Activated naive CD4-positive, alpha-beta T cell treated with anti-CD3 and anti-CD28 coated beads, Interleukin-2, amount 10 ng/mL, durations not matched to agents 7 days and 5 days (primary cell): ENCODE measurements at regions not wholly inside any gene's neighbourhood (a gene's known extent, or its start where the extent isn't known, plus 50 kb on each side); places are given as distances from the start of the nearest gene placed in this dataset.
"Not testable (repeated sequence)": the region's sequence is repeated elsewhere in the genome, so short reads cannot be mapped to it uniquely, and the experiment has no call there.

Experiments
- CTCF ChIA-PET: fragments of 350-600 bp; sonication (Branson Sonifier 250); formaldehyde crosslinking; loops from one replicate; lab custom pipeline; 2021; ENCODE audit warnings: antibody characterized with exemption; lab: Charles Lee
- DNase-seq: peaks from one replicate; pipeline ENCODE4 v3.0.0-alpha.2; 2020
- H3K27ac Mint-ChIP-seq: one replicate; pipeline ENCODE4 v1.8.0; 2021; ENCODE audit warnings: mild to moderate bottlenecking, moderate library complexity, mixed read lengths
- H3K27me3 Mint-ChIP-seq: one replicate; pipeline ENCODE4 v1.8.0; 2021; ENCODE audit warnings: mild to moderate bottlenecking, mixed read lengths
- H3K36me3 Mint-ChIP-seq: one replicate; pipeline ENCODE4 v1.8.0; 2021; ENCODE audit warnings: mixed read lengths
- H3K4me1 Mint-ChIP-seq: one replicate; pipeline ENCODE4 v1.8.0; 2021; ENCODE audit warnings: mixed read lengths
- H3K4me3 Mint-ChIP-seq: one replicate; pipeline ENCODE4 v1.8.0; 2021; ENCODE audit warnings: mild to moderate bottlenecking, moderate library complexity, mixed read lengths
- H3K9me3 Mint-ChIP-seq: one replicate; pipeline ENCODE4 v1.8.0; 2021; ENCODE audit warnings: mixed read lengths

DNA sequence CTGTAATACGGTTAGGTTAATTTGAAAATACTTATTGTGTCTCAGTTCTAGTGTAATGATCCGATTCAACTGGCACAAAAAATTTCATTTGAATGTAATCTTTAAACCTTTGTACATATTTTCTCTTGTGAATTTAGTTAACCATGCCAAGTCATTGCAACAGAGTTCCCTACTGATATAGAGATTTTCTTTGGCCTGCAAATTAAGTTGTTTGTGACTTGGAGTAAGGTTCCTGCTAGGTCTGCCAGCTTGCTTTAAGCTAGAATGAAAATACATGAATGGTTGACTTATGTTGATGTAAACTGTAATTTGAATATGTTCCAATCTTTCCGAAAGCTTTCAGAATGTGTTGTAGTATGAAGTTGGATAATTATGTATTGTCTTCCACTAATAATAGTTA, 1004.1 kb upstream of the EDIL3 start:
- no peaks in the 10 kb centered on the region for H3K27me3 Mint-ChIP-seq
- H3K4me3 Mint-ChIP-seq: no peak overlapping the region
- no peaks in the 10 kb centered on the region for H3K36me3 Mint-ChIP-seq
- no peak overlapping the region for H3K27ac Mint-ChIP-seq
- no peak for DNase-seq
- CTCF ChIA-PET: no interaction called here
- H3K4me1 Mint-ChIP-seq: no peaks in the 10 kb centered on the region
- H3K9me3 Mint-ChIP-seq: peaks cover 2% of the 10 kb centered on the region

DNA sequence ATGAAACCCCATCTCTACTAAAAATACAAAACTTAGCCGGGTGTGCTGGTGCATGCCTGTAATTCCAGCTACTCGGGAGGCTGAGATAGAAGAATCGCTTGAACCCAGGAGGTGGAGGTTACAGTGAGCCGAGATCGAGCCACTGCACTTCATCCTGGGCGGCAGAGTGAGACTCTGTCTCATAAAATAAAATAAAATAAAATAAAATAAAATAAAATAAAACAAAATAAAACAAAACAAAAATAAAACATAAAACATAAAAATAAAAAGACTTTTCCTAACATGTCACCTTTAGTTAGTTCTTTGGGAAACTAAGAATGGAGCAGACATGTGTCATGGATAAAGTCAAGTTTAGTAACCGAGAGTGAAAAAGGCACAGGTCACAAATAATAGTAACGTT, 1007.6 kb upstream of the EDIL3 start:
- H3K4me1 Mint-ChIP-seq, H3K27ac Mint-ChIP-seq, CTCF ChIA-PET: not testable (repeated sequence)

DNA sequence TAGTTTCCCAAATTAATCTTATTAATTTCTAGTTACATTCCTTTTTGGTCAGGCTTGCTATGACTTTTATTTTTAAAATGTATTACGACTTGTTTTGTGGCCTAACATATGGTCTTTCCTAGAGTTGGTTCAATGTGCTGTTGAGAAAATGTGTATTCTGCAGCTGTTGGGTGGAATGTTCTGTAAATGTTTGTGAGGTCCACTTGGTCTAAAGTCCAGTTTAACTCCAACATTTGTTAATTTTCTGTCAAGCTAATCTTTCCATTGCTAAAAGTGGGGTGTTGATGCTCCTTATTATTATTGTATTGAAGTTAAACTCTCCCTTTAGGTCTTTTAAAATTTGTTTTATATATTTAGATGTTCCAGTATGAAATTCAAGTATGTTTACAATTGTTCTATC, 1010.8 kb upstream of the EDIL3 start:
- no peaks in the 10 kb centered on the region for H3K4me1 Mint-ChIP-seq
- no peaks in the 10 kb centered on the region for H3K27me3 Mint-ChIP-seq
- H3K4me3 Mint-ChIP-seq: no peak overlapping the region
- no peak for DNase-seq
- H3K27ac Mint-ChIP-seq: no peak overlapping the region
- CTCF ChIA-PET: no interaction called here
- no peaks in the 10 kb centered on the region for H3K36me3 Mint-ChIP-seq
- no peaks in the 10 kb centered on the region for H3K9me3 Mint-ChIP-seq

More for the DNA sequence above, 1007.6 kb upstream of the EDIL3 start:
- H3K9me3 Mint-ChIP-seq, H3K27me3 Mint-ChIP-seq, DNase-seq, H3K36me3 Mint-ChIP-seq, H3K4me3 Mint-ChIP-seq: not testable (repeated sequence)

DNA sequence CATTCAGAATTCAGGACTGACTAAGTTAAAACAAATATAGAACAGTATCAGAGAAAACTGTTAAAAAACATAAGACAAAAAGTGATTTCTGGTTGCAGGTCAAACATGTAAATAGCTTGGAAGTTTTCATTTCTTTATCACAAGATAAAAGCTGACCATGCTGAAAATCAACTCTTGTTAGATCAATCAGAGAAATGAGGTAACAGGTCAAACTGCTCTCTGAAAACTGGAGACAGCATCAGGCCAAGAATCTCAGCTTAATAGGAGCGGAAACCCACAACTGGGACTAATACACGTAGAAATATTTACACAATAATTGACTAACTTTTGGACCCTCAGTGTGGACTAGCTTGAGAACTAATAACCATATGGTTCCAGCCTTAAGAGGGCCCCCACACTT, 1012.8 kb upstream of the EDIL3 start:
- CTCF ChIA-PET: no interaction called here
- no peaks in the 10 kb centered on the region for H3K36me3 Mint-ChIP-seq
- no peak overlapping the region for H3K4me3 Mint-ChIP-seq

DNA sequence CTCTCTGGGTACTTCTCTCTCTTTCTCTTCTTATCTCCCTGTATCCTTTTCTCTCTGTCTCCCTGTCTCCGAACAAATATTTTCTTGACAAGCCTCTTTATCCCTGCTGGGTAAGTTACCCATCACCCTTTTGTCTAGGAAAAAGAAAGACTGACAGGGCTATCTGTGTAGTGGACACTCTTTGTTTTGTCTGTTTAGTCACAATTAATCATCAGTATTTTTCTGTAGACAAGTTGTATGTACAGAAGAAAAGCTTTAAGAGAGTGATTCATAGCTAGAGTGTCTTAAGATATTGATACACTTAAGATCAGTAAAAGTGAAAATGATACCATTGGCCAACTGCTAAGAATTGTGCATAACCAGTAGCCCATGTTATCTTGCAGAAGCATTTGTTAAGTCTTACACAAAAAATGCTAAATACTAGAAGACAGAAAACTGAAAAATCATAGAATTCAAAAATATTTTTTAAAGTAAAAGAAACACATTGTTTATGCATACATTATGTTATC, 1043.8 kb upstream of the EDIL3 start:
- CTCF ChIA-PET: no interaction called here
- H3K4me1 Mint-ChIP-seq: no peaks in the 10 kb centered on the region

More for the DNA sequence above, 1012.8 kb upstream of the EDIL3 start:
- Mint-ChIP-seq H3K4me1 (no peaks in the 10 kb centered on the region), H3K27me3 (no peaks in the 10 kb centered on the region), H3K27ac (no peak overlapping the region), H3K9me3 (no peaks in the 10 kb centered on the region)
- no peak for DNase-seq

DNA sequence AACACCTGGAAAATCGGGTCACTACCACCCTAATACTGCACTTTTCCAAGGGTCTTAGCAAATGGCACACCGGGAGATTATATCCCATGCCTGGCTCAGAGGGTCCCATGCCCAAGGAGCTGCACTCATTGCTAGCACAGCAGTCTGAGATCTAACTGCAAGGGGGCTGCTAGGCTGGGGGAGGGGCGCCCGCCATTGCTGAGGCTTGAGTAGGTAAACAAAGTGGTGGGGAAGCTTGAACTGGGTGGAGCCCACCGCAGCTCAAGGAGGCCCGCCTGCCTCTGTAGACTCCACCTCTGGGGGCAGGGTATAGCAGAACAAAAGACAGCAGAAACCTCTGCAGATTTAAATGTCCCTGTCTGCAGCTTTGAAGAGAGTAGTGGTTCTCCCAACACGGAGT, 1047.0 kb upstream of the EDIL3 start:
- H3K36me3 Mint-ChIP-seq, H3K4me1 Mint-ChIP-seq, H3K27me3 Mint-ChIP-seq, CTCF ChIA-PET, DNase-seq, H3K4me3 Mint-ChIP-seq, H3K27ac Mint-ChIP-seq: not testable (repeated sequence)
- peaks cover 20% of the 10 kb centered on the region for H3K9me3 Mint-ChIP-seq

More for the DNA sequence above, 1043.8 kb upstream of the EDIL3 start:
- Mint-ChIP-seq H3K9me3 (peaks cover 14% of the 10 kb centered on the region), H3K27me3 (no peaks in the 10 kb centered on the region), H3K27ac (no peak overlapping the region), H3K36me3 (no peaks in the 10 kb centered on the region), H3K4me3 (no peak overlapping the region)
- no peak for DNase-seq

DNA sequence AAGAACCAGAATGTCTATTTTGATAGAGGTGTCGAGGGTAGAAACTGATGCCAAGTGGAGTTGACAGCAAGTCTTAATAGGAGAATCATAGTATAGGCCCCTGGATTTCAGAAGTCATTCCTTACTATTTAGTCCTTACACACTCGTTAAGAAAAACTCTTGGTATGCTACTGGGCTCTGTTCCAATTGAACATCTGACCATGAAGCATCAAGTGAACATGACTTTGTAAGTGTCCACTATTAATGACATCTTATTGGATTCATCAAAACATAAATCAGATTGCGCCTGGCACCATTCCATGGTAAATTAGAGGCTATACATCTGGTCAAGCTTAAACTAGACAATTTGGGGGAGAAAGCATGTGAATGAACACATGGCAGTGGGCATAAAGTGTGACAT, 1056.5 kb upstream of the EDIL3 start:
- Mint-ChIP-seq H3K27ac (no peak overlapping the region), H3K4me1 (no peaks in the 10 kb centered on the region), H3K27me3 (no peaks in the 10 kb centered on the region), H3K4me3 (no peak overlapping the region), H3K9me3 (peaks cover 6% of the 10 kb centered on the region), H3K36me3 (no peaks in the 10 kb centered on the region)
- CTCF ChIA-PET: no interaction called here
- DNase-seq: no peak

DNA sequence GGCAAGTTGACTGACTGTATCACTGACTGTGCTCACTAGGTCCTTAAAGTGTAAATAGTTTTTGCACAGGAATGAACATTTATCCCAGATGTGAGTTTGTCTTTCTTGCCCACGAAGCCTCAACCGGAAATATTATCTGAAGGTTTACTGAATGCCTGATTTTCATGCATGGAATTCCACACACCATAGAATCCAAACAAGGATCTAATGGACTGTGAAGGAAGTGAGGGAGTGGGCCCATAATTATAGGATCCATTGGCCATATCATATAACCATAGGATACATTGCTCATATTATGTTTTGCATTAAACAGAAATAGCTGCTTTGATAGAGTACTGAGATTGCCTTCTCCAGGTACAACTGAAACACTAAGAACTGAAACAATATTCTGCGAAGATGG, 1057.2 kb upstream of the EDIL3 start:
- DNase-seq: no peak
- Mint-ChIP-seq H3K27ac (no peak overlapping the region), H3K4me1 (no peaks in the 10 kb centered on the region), H3K4me3 (no peak overlapping the region), H3K36me3 (no peaks in the 10 kb centered on the region), H3K27me3 (no peaks in the 10 kb centered on the region), H3K9me3 (peaks cover 6% of the 10 kb centered on the region)
- CTCF ChIA-PET: no interaction called here

DNA sequence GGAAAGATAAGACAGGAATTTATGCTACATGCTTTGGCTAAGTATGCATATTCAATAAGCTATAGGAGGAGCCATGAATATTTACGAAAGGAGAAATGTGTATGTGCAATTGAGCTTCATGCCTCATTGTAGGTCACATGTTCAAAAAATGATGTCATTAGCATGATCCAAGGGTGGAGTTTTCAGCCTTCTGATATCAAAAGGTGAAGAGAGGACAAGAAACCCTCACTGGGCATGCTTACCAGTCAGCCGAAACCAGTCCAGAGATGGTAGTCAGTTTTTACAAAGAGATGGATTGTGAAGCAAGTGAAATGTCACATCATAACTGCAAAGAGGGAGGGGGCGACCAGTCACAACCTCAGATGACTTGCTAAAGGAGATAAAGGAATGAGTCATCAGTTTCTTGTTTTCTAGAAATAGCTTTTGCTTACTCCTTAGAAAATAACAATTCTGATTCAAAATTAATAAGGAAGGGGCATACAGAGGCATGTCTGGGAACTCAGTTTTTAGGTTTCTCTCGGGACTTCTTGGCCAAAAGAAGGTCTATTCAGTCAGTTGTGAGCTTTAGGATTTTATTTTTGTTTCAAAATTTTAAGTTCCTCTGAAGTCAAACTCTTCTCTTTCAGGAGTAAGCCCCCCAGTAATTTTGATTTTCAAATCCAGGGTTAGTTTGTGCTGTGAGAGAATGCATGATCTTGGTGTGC, 1067.8 kb upstream of the EDIL3 start:
- H3K4me3 Mint-ChIP-seq: no peak overlapping the region
- no peaks in the 10 kb centered on the region for H3K4me1 Mint-ChIP-seq
- H3K27me3 Mint-ChIP-seq: no peaks in the 10 kb centered on the region
- DNase-seq: no peak
- no peaks in the 10 kb centered on the region for H3K9me3 Mint-ChIP-seq
- CTCF ChIA-PET: interaction anchor here (0.9 kb wide), 1 partner anchor 394 kb away, joined by 3 read pairs; no protein-coding TSS in a partner anchor
- H3K36me3 Mint-ChIP-seq: no peaks in the 10 kb centered on the region
- no peak overlapping the region for H3K27ac Mint-ChIP-seq

DNA sequence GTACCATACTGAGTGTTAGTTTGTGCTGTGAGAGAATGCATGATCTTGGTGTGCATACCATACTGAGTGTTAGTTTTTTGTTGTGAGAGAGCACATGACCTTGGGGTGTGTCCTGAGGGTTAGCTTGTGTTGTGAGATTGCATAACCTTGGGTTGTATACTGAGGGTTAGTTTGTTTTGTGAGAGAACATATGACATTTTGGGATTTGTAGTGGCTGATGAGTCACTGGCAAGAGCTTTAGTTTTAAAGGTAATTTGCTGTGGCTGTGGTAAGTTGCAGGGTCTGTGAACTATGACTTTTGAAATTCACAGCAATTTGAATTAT, 1068.3 kb upstream of the EDIL3 start:
- no peaks in the 10 kb centered on the region for H3K27me3 Mint-ChIP-seq
- CTCF ChIA-PET: interaction anchor here (0.9 kb wide), 1 partner anchor 394 kb away, joined by 3 read pairs; no protein-coding TSS in a partner anchor
- no peaks in the 10 kb centered on the region for H3K36me3 Mint-ChIP-seq

DNA sequence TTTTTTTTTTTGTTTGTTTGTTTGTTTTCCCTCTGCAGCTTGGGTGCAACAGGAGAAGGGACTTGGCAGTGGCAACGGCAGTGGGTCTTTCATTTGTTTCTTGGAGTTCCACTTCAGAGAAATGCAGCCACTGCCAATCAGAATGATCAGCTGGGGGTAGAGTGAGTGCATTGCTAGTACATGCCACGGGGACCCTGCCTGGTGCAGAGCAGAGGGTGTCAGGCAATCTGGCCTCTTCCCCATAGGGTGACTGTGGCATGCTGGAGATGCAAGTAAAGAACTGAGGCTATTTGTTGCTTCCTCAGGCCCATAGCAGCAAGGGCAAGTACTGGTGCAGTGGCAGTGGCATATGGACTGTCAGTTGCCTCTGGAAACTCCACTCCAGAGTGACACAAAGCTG, 1073.6 kb upstream of the EDIL3 start:
- Mint-ChIP-seq H3K27ac (no peak overlapping the region), H3K36me3 (no peaks in the 10 kb centered on the region), H3K9me3 (peaks cover 4% of the 10 kb centered on the region), H3K4me3 (no peak overlapping the region), H3K27me3 (no peaks in the 10 kb centered on the region), H3K4me1 (no peaks in the 10 kb centered on the region)
- DNase-seq: no peak
- CTCF ChIA-PET: no interaction called here

More for the DNA sequence above, 1068.3 kb upstream of the EDIL3 start:
- no peak overlapping the region for H3K27ac Mint-ChIP-seq
- no peak for DNase-seq
- H3K4me3 Mint-ChIP-seq: no peak overlapping the region
- no peaks in the 10 kb centered on the region for H3K9me3 Mint-ChIP-seq
- no peaks in the 10 kb centered on the region for H3K4me1 Mint-ChIP-seq

DNA sequence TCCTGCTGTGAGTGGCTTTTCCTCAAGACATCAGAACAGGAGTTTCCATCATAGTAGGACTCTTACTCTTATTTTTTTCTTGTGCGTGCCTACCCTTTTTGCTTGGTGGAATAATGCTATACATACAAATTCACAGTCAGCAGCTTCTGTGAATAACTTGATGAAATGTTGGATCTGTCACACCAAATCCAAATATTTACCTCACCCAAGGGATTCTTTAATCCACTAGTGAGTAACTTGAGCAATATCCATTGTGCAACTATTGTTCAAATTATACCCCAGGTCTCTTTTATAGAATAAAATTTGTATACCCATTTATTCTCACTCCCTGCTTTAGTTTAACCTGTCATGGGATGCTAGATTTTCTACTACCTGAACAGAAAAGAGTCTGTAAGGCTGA, 1078.3 kb upstream of the EDIL3 start:
- Mint-ChIP-seq H3K4me3 (no peak overlapping the region), H3K9me3 (peaks cover 9% of the 10 kb centered on the region), H3K36me3 (no peaks in the 10 kb centered on the region), H3K4me1 (no peaks in the 10 kb centered on the region), H3K27me3 (no peaks in the 10 kb centered on the region), H3K27ac (no peak overlapping the region)
- DNase-seq: no peak
- CTCF ChIA-PET: no interaction called here

DNA sequence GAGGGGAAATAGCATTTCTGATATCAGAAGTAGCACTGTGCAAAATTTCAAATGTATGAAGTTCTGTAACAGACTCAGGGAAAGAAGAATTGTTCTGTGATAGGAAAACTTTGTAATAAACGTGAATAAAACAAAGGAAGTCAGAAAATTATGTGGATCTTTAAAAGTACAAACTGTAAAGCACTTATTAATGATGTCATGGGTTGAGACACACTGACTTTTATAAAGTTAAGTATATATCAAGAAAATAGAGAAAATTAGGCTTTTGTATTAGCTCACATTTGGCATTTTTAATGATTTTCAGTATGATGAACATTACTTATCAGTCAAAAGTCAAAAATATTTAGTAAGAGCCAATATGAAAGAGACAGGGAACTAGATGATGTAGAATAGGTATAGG, 1081.7 kb upstream of the EDIL3 start:
- no peak overlapping the region for H3K4me3 Mint-ChIP-seq
- H3K27me3 Mint-ChIP-seq: no peaks in the 10 kb centered on the region
- H3K27ac Mint-ChIP-seq: no peak overlapping the region
- H3K4me1 Mint-ChIP-seq: no peaks in the 10 kb centered on the region
- H3K9me3 Mint-ChIP-seq: peaks cover 11% of the 10 kb centered on the region
- H3K36me3 Mint-ChIP-seq: no peaks in the 10 kb centered on the region
- CTCF ChIA-PET: no interaction called here
- no peak for DNase-seq

DNA sequence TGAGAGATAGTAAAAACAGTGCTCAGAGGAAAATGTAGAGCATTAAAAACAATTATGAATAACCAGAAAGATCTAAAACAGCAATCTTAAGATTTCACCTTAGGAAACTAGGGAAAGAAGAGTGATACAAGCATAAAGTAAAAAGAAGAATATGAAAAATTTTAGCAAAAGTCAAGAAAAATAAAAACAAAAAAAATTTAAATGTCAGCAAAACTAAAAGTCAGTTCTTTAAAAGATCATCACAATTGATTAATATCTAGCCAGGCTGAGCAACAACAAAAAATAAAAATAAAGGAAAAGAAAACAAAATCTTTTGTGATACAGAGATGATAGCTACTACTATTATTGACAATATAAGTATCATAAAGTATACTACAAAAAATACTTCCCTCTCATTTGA, 1088.1 kb upstream of the EDIL3 start:
- Mint-ChIP-seq H3K27ac (no peak overlapping the region), H3K27me3 (no peaks in the 10 kb centered on the region), H3K36me3 (no peaks in the 10 kb centered on the region), H3K4me1 (no peaks in the 10 kb centered on the region), H3K9me3 (peaks cover 15% of the 10 kb centered on the region), H3K4me3 (no peak overlapping the region)
- CTCF ChIA-PET: no interaction called here
- no peak for DNase-seq

DNA sequence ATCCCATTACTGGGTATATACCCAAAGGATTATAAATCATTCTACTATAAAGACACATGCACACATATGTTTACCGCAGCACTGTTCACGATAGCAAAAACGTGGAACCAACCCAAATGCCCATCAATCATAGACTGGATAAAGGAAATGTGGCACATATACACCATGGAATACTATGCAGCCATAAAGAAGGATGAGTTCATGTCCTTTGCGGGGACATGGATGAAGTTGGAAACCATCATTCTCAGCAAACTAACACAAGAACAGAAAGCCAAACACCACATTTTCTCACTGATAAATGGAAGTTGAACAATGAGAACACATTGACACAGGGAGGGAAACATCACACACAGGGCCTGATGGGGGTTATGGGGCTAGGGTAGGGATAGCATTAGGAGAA, 1090.5 kb upstream of the EDIL3 start:
- H3K4me1 Mint-ChIP-seq, H3K27me3 Mint-ChIP-seq, H3K4me3 Mint-ChIP-seq, H3K27ac Mint-ChIP-seq, H3K36me3 Mint-ChIP-seq, DNase-seq, CTCF ChIA-PET: not testable (repeated sequence)
- H3K9me3 Mint-ChIP-seq: peaks cover 13% of the 10 kb centered on the region
